ENCODE measurements at regions not wholly inside any gene's neighbourhood (a gene's known extent, or its start where the extent isn't known, plus 50 kb on each side); places are given as distances from the start of the nearest gene placed in this dataset.

DNA sequence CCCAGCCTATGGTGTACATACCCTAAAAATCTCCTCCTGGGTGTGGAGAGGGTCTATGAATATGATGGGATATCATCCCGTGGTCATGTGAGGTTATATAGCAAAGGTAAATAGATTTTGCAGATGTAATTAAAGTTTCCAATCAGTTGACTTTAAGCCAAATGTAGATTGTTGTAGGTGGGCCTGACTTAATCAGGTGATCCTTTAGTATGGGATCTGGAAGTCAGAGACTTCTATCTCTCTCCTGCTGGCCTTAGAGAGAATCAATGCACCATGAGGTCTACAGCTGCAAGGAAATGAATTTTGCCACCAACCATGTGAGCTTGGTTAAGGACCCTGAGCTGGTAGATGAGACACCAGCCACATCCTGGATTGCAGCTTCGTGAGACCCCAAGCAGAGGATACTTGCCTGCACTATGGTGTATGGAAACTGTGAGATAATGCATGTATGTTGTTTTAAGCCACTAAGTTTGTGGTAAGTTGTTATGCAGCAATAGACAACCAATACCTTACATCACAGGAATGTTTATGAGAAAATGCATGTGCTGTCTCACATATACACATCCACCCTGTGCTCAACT is 137.1 kb upstream of the SLC6A11 start:
- Histone ChIP-seq H3K4me3 (ENCODE audit: low read depth, low read length) (no peak overlapping the region), H3K27me3 (ENCODE audit: control insufficient read depth, insufficient read depth, low read length) (no peaks in the 10 kb centered on the region), H3K36me3 (ENCODE audit: control insufficient read depth, insufficient read depth, low read length) (no peaks in the 10 kb centered on the region)
- TF ChIP-seq, protein P1, sequence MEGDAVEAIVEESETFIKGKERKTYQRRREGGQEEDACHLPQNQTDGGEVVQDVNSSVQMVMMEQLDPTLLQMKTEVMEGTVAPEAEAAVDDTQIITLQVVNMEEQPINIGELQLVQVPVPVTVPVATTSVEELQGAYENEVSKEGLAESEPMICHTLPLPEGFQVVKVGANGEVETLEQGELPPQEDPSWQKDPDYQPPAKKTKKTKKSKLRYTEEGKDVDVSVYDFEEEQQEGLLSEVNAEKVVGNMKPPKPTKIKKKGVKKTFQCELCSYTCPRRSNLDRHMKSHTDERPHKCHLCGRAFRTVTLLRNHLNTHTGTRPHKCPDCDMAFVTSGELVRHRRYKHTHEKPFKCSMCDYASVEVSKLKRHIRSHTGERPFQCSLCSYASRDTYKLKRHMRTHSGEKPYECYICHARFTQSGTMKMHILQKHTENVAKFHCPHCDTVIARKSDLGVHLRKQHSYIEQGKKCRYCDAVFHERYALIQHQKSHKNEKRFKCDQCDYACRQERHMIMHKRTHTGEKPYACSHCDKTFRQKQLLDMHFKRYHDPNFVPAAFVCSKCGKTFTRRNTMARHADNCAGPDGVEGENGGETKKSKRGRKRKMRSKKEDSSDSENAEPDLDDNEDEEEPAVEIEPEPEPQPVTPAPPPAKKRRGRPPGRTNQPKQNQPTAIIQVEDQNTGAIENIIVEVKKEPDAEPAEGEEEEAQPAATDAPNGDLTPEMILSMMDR (IDR thresholded peaks at IDR 0.05; ENCODE audit: insufficient read depth, low read length, poor library complexity, severe bottlenecking) = no peak
- DNase-seq (ENCODE audit: low read depth) = no peak

DNA sequence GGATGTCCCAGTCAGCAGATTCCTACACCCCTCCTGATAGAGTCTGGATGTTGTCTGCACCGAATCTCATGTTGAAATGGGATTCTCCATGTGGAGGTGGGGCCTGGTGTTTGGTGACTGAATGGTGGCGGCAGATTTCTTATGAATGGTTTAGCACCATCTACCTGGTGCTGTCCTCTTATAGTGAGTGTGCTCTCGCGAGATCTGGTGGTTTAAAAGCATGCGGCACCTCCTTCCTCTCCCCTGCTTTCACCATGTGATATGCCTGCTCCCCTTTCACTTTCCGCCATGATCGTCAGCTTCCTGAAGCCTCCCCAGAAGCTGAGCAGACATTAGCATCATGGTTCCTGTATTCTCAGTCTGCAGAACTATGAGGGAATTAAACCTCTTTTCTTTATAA is 135.2 kb upstream of the SLC6A11 start:
- DNase-seq (ENCODE audit: low read depth) = no peak
- Histone ChIP-seq H3K27me3 (ENCODE audit: control insufficient read depth, insufficient read depth, low read length) (peaks cover 2% of the 10 kb centered on the region), H3K4me3 (ENCODE audit: low read depth, low read length) (no peak overlapping the region), H3K36me3 (ENCODE audit: control insufficient read depth, insufficient read depth, low read length) (no peaks in the 10 kb centered on the region)
- TF ChIP-seq, protein P1 (IDR thresholded peaks at IDR 0.05; ENCODE audit: insufficient read depth, low read length, poor library complexity, severe bottlenecking) = no peak

DNA sequence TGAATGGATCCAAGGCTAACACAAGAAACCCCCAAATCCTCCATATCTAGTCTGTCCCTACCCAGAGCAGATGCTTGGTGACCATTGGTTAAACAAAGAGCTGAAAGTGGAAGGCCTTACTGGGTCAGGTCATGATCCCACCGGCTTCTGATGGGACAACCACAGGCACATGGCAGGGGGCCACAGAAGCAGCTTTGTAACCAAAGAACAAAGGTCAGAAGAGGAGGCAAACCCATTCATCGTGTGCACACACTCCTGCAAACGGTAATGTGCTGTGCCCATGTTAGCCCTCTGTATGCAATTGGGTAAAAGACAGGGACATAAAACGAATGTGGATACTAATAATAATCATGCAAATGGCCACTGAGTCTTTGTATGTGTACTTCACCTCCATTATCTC is 133.3 kb upstream of the SLC6A11 start:
- peaks cover 2% of the 10 kb centered on the region for H3K27me3 ChIP-seq (ENCODE audit: control insufficient read depth, insufficient read depth, low read length)
- TF ChIP-seq, protein P1 (IDR thresholded peaks at IDR 0.05; ENCODE audit: insufficient read depth, low read length, poor library complexity, severe bottlenecking) = no peak
- H3K36me3 ChIP-seq (ENCODE audit: control insufficient read depth, insufficient read depth, low read length) = no peaks in the 10 kb centered on the region
- no peak overlapping the region for H3K4me3 ChIP-seq (ENCODE audit: low read depth, low read length)
- DNase-seq (ENCODE audit: low read depth) = no peak

DNA sequence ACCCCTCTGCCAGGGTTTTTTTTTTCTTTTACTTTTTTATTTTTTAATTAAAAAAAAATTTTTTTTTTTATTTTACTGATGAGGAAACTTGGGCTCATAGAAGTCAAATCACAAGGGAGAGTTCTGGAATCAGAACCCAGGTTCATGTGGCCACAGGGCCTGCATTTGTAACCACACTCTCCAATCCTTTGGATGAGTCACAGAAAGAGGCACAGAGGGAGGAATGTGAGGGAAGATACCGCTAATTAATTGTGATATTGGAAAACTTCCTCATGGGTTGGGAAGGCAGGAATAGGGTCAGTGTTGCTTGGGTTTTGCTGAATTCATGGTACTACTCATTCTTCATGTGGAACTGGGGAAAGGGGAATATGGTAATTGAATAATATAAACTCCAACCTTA is 132.9 kb upstream of the SLC6A11 start:
- DNase-seq (ENCODE audit: low read depth) = no peak
- no peaks in the 10 kb centered on the region for H3K36me3 ChIP-seq (ENCODE audit: control insufficient read depth, insufficient read depth, low read length)
- peaks cover 2% of the 10 kb centered on the region for H3K27me3 ChIP-seq (ENCODE audit: control insufficient read depth, insufficient read depth, low read length)
- TF ChIP-seq, protein P1 (IDR thresholded peaks at IDR 0.05; ENCODE audit: insufficient read depth, low read length, poor library complexity, severe bottlenecking) = no peak
- no peak overlapping the region for H3K4me3 ChIP-seq (ENCODE audit: low read depth, low read length)

DNA sequence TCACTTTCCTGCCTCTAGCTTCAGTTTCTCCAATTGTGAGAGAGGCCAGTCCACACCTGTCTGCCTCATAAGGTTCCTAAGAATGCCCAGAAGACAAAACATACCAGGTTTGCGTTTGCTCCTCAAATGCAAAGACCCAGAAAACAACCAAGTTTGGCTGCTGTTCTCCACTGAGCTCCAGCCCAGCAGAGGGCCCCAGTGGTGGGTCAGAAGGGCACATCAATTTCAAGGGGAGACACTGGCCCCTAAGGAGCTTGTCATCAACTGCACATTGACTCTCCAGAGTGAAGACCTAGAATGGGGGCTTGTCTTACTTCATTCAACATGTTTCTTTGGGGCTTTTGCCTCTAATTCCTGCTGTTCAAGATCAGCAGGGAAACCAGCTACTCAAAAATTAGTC is 127.9 kb upstream of the SLC6A11 start:
- no peaks in the 10 kb centered on the region for H3K36me3 ChIP-seq (ENCODE audit: control insufficient read depth, insufficient read depth, low read length)
- no peak for DNase-seq (ENCODE audit: low read depth)
- H3K27me3 ChIP-seq (ENCODE audit: control insufficient read depth, insufficient read depth, low read length) = peaks cover 8% of the 10 kb centered on the region
- TF ChIP-seq, protein P1 (IDR thresholded peaks at IDR 0.05; ENCODE audit: insufficient read depth, low read length, poor library complexity, severe bottlenecking) = no peak
- no peak overlapping the region for H3K4me3 ChIP-seq (ENCODE audit: low read depth, low read length)

DNA sequence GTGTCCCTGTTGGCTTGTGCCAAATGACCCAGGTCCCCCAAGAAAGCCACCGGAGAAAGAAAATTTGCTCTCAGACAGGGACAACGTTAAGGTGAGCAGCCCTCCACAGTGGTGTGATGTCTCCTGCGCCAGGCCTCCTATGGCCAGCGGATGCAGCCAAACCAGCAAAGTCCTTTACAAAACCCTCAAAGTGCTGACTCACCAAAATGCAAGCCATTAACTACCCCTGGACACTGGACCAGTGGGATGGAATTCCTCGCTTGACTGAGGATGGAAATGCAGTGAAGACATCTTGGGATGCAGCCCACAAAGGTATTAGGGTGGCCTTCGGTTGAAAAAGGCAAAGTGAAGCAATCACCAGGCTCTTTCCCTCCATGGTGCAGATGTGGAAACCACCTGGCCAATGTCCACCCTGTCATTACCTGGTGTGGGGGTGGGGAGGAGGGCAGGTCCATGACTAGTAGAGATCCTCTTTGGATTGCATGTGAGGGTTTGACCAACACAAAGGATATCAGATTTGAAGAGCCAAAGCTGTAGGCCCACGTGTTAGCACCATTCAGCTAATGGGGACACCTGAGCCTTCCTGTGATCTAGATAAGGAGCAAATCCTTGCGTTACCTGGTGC is 127.4 kb upstream of the SLC6A11 start:
- no peak for DNase-seq (ENCODE audit: low read depth)
- H3K36me3 ChIP-seq (ENCODE audit: control insufficient read depth, insufficient read depth, low read length) = no peaks in the 10 kb centered on the region
- H3K27me3 ChIP-seq (ENCODE audit: control insufficient read depth, insufficient read depth, low read length) = peaks cover 8% of the 10 kb centered on the region
- TF ChIP-seq, protein P1 (IDR thresholded peaks at IDR 0.05; ENCODE audit: insufficient read depth, low read length, poor library complexity, severe bottlenecking) = no peak
- no peak overlapping the region for H3K4me3 ChIP-seq (ENCODE audit: low read depth, low read length)
